Transverse colon (tissue), 4 donors: ENCODE measurements at regions not wholly inside any gene's neighbourhood (a gene's known extent, or its start where the extent isn't known, plus 50 kb on each side); places are given as distances from the start of the nearest gene placed in this dataset.

ENCODE experiments used
- DNase-seq: peaks from one replicate; pipeline ENCODE4 v3.0.0-alpha.2; 2019
- H3K27ac ChIP-seq, 4 donors: fragments of 200-600 bp; sonication (generic); 2 replicates each; pipeline ENCODE4 v1.5.1; 2016 to 2018; ENCODE audit warnings: inconsistent platforms in 4 of 4
- H3K27me3 ChIP-seq: fragments of 200-600 bp; sonication (generic); 2 replicates; pipeline ENCODE4 v1.5.1; 2017; ENCODE audit warnings: inconsistent platforms
- H3K36me3 ChIP-seq, 4 donors: fragments of 200-600 bp; sonication (generic); 2 replicates each; pipeline ENCODE4 v1.5.1; 2017 to 2019; ENCODE audit warnings: inconsistent platforms in 4 of 4
- H3K4me1 ChIP-seq, 4 donors: fragments of 200-600 bp; sonication (generic); 2 replicates each; pipeline ENCODE4 v1.5.1; 2017 to 2020; ENCODE audit warnings: inconsistent platforms in 4 of 4
- H3K4me3 ChIP-seq, 4 donors: fragments of 200-600 bp; sonication (generic); 1 replicate in 1 of 4; 2 replicates in 3 of 4; pipeline versions ENCODE4 v1.5.1 to v1.6.1; 2017 to 2019; ENCODE audit warnings: inconsistent platforms in 4 of 4
- H3K9me3 ChIP-seq, 2 donors: fragments of 200-600 bp; sonication (generic); 2 replicates each; pipeline ENCODE4 v1.5.1; 2017 to 2019; ENCODE audit warnings: inconsistent platforms in 2 of 2
- EP300 ChIP-seq: sonication (generic); formaldehyde crosslinking; IDR thresholded peaks from one replicate; pipeline ENCODE4 v1.6.1; 2017; ENCODE audit warnings: antibody characterized with exemption, low read depth
- POLR2A ChIP-seq: fragments of 450-650 bp; IDR thresholded peaks from one replicate; pipeline ENCODE4 v1.6.1; 2016; ENCODE audit warnings: antibody characterized with exemption, mild to moderate bottlenecking, moderate library complexity
- POLR2AphosphoS5 ChIP-seq, 3 donors: sonication (generic); formaldehyde crosslinking; IDR thresholded peaks; one replicate each; pipeline ENCODE4 v1.6.1; 2016; ENCODE audit warnings: antibody characterized with exemption in 3 of 3
- WGBS, 2 donors: methylation state at CpG; one replicate each; pipeline ENCODE4 v1.1.5; 2018; ENCODE audit warnings: low coverage in 1 of 2; 5-methylcytosine and 5-hydroxymethylcytosine counted together
- in situ Hi-C, 4 donors: fragments of 200-750 bp; cut with MboI; loops; one replicate each; pipeline versions ENCODE4 v1.15.0 to v1.15.1; 2017; ENCODE audit warnings: low sequenced_read_pairs in 3 of 4, low pct_ligation_motif_present in 1 of 4, low pct_unique_long_range_greater_than_20kb in 1 of 4
- intact Hi-C: fragments of 100-400 bp; cut with DNase I; formaldehyde crosslinking; loops from one replicate; pipeline ENCODE4 v1.15.1; 2023; ENCODE audit warnings: low total_unique reads
- TF ChIP-seq, protein P1 (sequence below), 5 experiments: fragments of 200-600 bp in 3 of 5; fragments of 450-650 bp in 2 of 5; sonication (generic) in 3 of 5; IDR thresholded peaks; 1 replicate in 2 of 5; 2 replicates in 3 of 5; pipeline ENCODE4 v1.5.1; 2016 to 2017; ENCODE audit warnings: antibody characterized with exemption in 5 of 5, inconsistent platforms in 3 of 5, mild to moderate bottlenecking in 2 of 5, moderate library complexity in 1 of 5

- Histone ChIP-seq H3K27ac (no peak overlapping the region), H3K9me3 (no peaks in the 10 kb centered on the region), H3K4me3 (no peak overlapping the region), H3K4me1 (no peaks in the 10 kb centered on the region), H3K27me3 (no peaks in the 10 kb centered on the region), H3K36me3 (no peaks in the 10 kb centered on the region)
- DNase-seq = no peak
- 80% methylated on average over 2 of the region's 2 CpGs; no CpG with 5 or more reads in 1 of the 2 donors for WGBS, 2 donors
- in situ Hi-C loops = no loop called here
- intact Hi-C loops = no loop called here
- TF ChIP-seq, protein P1, sequence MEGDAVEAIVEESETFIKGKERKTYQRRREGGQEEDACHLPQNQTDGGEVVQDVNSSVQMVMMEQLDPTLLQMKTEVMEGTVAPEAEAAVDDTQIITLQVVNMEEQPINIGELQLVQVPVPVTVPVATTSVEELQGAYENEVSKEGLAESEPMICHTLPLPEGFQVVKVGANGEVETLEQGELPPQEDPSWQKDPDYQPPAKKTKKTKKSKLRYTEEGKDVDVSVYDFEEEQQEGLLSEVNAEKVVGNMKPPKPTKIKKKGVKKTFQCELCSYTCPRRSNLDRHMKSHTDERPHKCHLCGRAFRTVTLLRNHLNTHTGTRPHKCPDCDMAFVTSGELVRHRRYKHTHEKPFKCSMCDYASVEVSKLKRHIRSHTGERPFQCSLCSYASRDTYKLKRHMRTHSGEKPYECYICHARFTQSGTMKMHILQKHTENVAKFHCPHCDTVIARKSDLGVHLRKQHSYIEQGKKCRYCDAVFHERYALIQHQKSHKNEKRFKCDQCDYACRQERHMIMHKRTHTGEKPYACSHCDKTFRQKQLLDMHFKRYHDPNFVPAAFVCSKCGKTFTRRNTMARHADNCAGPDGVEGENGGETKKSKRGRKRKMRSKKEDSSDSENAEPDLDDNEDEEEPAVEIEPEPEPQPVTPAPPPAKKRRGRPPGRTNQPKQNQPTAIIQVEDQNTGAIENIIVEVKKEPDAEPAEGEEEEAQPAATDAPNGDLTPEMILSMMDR (IDR thresholded peaks at IDR 0.05) = no peak
- TF ChIP-seq POLR2AphosphoS5 (IDR thresholded peaks at IDR 0.05) = no peak
- TF ChIP-seq POLR2A = no peak
Measured at GRCh38 chr9:32258482-32258881, 126.0 kb upstream of the ACO1 start.

DNA sequence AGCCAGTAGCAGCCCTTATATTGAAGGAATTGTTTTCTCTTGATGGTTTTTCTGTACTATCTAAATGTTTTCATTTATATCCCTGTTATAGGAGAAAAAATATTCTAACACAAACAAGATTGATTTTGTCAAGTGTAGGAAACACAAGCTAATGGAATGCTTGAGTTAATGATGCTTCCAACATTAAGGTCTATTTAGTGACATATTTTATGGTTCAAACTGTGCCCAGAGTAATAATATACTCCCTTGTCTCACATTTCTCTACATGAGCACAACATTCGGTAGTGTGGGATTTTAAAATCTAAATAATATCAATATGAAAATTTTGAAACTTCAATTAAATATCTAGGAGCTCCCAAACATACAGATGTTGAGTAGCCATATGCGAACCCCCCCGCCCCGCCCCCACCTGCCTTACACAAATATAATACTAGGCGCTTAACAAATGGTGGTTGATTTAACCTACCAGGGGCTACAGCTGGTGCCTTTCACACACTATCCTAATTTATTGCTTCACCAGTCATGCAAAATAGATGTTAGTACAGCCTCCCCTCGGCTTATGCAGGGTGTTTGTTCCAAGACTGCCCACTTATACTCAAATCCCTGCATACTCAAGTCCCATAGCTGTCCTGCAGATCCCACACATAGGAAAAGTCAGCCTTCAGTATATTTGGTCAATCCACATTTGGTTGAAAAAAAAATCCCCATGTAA is 124.1 kb upstream of the ACO1 start:
- H3K9me3 ChIP-seq = no peaks in the 10 kb centered on the region
- H3K4me1 ChIP-seq = no peaks in the 10 kb centered on the region
- intact Hi-C loops (no loop called here), in situ Hi-C loops (no loop called here)
- no peak overlapping the region for H3K4me3 ChIP-seq
- DNase-seq = no peak
- 75% methylated on average over 1 to 6 of the region's 6 CpGs for WGBS, 2 donors
- no peak for TF ChIP-seq EP300
- TF ChIP-seq POLR2A = no peak
- TF ChIP-seq POLR2AphosphoS5 (IDR thresholded peaks at IDR 0.05) = no peak
- TF ChIP-seq, protein P1 (IDR thresholded peaks at IDR 0.05) = no peak
- H3K27me3 ChIP-seq = no peaks in the 10 kb centered on the region
- no peaks in the 10 kb centered on the region for H3K36me3 ChIP-seq
- no peak overlapping the region for H3K27ac ChIP-seq

DNA sequence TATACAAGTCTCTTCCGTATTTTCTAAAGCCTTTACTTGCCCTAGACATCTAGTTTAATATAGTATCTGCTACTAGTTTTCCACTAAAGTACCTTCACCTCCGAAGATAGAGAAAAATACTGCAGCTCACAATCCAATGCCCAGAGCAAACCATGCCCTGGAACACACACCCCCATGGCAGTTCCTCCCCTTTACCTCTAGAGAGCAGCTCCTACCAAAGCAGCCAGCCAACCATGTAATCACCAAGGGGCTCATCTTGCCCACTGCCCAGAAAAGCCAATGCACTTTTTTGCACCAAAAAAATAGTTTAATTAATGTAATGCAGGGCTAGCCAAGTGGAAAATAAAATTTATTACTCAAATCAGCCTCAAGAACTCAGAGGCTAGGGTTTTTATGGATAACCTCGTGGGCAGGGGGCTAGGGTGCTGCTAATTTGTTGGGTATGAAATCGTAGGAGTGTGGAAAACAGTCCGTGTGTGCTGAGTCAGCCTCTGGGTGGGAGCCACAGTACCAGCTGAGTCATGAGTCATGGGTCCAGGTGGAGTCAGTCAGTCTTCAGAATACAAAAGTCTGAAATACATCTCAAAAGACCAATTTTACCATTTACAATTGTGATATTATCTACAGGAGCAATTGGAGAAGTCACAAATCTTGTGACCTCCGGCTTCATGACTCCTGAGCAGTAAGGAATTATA is 120.1 kb upstream of the ACO1 start:
- no peak overlapping the region for H3K27ac ChIP-seq
- H3K9me3 ChIP-seq = no peaks in the 10 kb centered on the region
- DNase-seq = no peak
- in situ Hi-C loops (no loop called here), intact Hi-C loops (no loop called here)
- no peak overlapping the region for H3K4me3 ChIP-seq
- 48 to 52% methylated on average over 5 to 6 of the region's 6 CpGs for WGBS, 2 donors
- H3K4me1 ChIP-seq = no peaks in the 10 kb centered on the region
- TF ChIP-seq EP300 = no peak
- TF ChIP-seq POLR2A = no peak
- TF ChIP-seq POLR2AphosphoS5 (IDR thresholded peaks at IDR 0.05) = no peak
- TF ChIP-seq, protein P1 (IDR thresholded peaks at IDR 0.05) = no peak
- H3K36me3 ChIP-seq = no peaks in the 10 kb centered on the region
- H3K27me3 ChIP-seq = no peaks in the 10 kb centered on the region

- H3K36me3 ChIP-seq = no peaks in the 10 kb centered on the region
- 79% methylated on average over 3 of the region's 3 CpGs; no CpG with 5 or more reads in 1 of the 2 donors for WGBS, 2 donors
- no peak for DNase-seq
- in situ Hi-C loops (no loop called here), intact Hi-C loops (no loop called here)
- H3K27ac ChIP-seq = no peak overlapping the region
- TF ChIP-seq POLR2A = no peak
- no peak for TF ChIP-seq POLR2AphosphoS5 (IDR thresholded peaks at IDR 0.05)
- TF ChIP-seq, protein P1 (IDR thresholded peaks at IDR 0.05) = no peak
- no peak for TF ChIP-seq EP300
- no peaks in the 10 kb centered on the region for H3K27me3 ChIP-seq
- H3K9me3 ChIP-seq = no peaks in the 10 kb centered on the region
- no peak overlapping the region for H3K4me3 ChIP-seq
- no peaks in the 10 kb centered on the region for H3K4me1 ChIP-seq
Measured at GRCh38 chr9:32265037-32265436, 119.4 kb upstream of the ACO1 start.
